Activated CD4-positive, alpha-beta T cell treated with anti-CD3 and anti-CD28 coated beads, Interleukin-2, amount 10 ng/mL, durations not matched to agents 7 days and 5 days (primary cell): ENCODE measurements at regions not wholly inside any gene's neighbourhood (a gene's known extent, or its start where the extent isn't known, plus 50 kb on each side); places are given as distances from the start of the nearest gene placed in this dataset.

ENCODE experiments used
- CTCF ChIA-PET: fragments of 350-600 bp; sonication (Branson Sonifier 250); formaldehyde crosslinking; loops from one replicate; lab custom pipeline; 2021; ENCODE audit warnings: antibody characterized with exemption; lab: Charles Lee
- POLR2A ChIA-PET: fragments of 350-600 bp; sonication (Branson Sonifier 250); formaldehyde crosslinking; loops from one replicate; lab custom pipeline; 2021; ENCODE audit warnings: antibody characterized with exemption; lab: Charles Lee
- DNase-seq: peaks from one replicate; pipeline ENCODE4 v3.0.0-alpha.2; 2020
- H3K27ac Mint-ChIP-seq: one replicate; pipeline ENCODE4 v1.8.0; 2021; ENCODE audit warnings: mild to moderate bottlenecking, moderate library complexity, mixed read lengths
- H3K27me3 Mint-ChIP-seq: one replicate; pipeline ENCODE4 v1.8.0; 2021; ENCODE audit warnings: mixed read lengths
- H3K36me3 Mint-ChIP-seq: one replicate; pipeline ENCODE4 v1.8.0; 2021; ENCODE audit warnings: low read depth, mixed read lengths
- H3K4me1 Mint-ChIP-seq: one replicate; pipeline ENCODE4 v1.8.0; 2021; ENCODE audit warnings: mixed read lengths
- H3K4me3 Mint-ChIP-seq: one replicate; pipeline ENCODE4 v1.8.0; 2021; ENCODE audit warnings: mild to moderate bottlenecking, moderate library complexity, mixed read lengths
- H3K9me3 Mint-ChIP-seq: one replicate; pipeline ENCODE4 v1.8.0; 2021; ENCODE audit warnings: mixed read lengths

- H3K9me3 Mint-ChIP-seq, result no peaks in the 10 kb centered on the region
These were observed 183.6 kb upstream of the GDF10 start for GRCh38 chr10:47116445-47116844.

GRCh38 chr10:47118326-47118725, 181.7 kb upstream of the GDF10 start:
- Mint-ChIP-seq H3K4me1 (no peaks in the 10 kb centered on the region), H3K27me3 (peaks cover 4% of the 10 kb centered on the region), H3K9me3 (peaks cover under 1% of the 10 kb centered on the region), H3K27ac (no peak overlapping the region), H3K4me3 (no peak overlapping the region), H3K36me3 (no peaks in the 10 kb centered on the region)
- ChIA-PET POLR2A (no interaction called here), CTCF (interaction anchor here (1.4 kb wide), 1 partner anchor 11 kb away, joined by 3 read pairs; no protein-coding TSS in a partner anchor)
- DNase-seq, result no peak

More at GRCh38 chr10:47116445-47116844, 183.6 kb upstream of the GDF10 start:
- Mint-ChIP-seq H3K27me3 (peaks cover 4% of the 10 kb centered on the region), H3K4me1 (no peaks in the 10 kb centered on the region), H3K27ac (no peak overlapping the region), H3K4me3 (no peak overlapping the region), H3K36me3 (no peaks in the 10 kb centered on the region)
- CTCF ChIA-PET, result no interaction called here
- no peak for DNase-seq
- POLR2A ChIA-PET, result no interaction called here

- H3K4me3 Mint-ChIP-seq, result no peak overlapping the region
- no peaks in the 10 kb centered on the region for H3K4me1 Mint-ChIP-seq
- ChIA-PET CTCF (no interaction called here), POLR2A (no interaction called here)
- no peak overlapping the region for H3K27ac Mint-ChIP-seq
- peaks cover 7% of the 10 kb centered on the region for H3K27me3 Mint-ChIP-seq
- H3K9me3 Mint-ChIP-seq, result peaks cover 3% of the 10 kb centered on the region
- no peak for DNase-seq
- H3K36me3 Mint-ChIP-seq, result no peaks in the 10 kb centered on the region
These were observed 178.7 kb upstream of the GDF10 start for GRCh38 chr10:47121336-47121735.

- Mint-ChIP-seq H3K9me3 (peaks cover 3% of the 10 kb centered on the region), H3K36me3 (no peaks in the 10 kb centered on the region), H3K27me3 (peaks cover 3% of the 10 kb centered on the region), H3K4me1 (no peaks in the 10 kb centered on the region), H3K4me3 (no peak overlapping the region), H3K27ac (no peak overlapping the region)
- ChIA-PET CTCF (no interaction called here), POLR2A (no interaction called here)
- no peak for DNase-seq
These were observed 176.2 kb upstream of the GDF10 start for GRCh38 chr10:47123716-47124288.

- H3K27ac Mint-ChIP-seq, result no peak overlapping the region
- peaks cover 3% of the 10 kb centered on the region for H3K27me3 Mint-ChIP-seq
- no peak for DNase-seq
- CTCF ChIA-PET, result interaction anchor here (1.1 kb wide), 1 partner anchor 8 kb away, joined by 4 read pairs; no protein-coding TSS in a partner anchor
- peaks cover 3% of the 10 kb centered on the region for H3K9me3 Mint-ChIP-seq
- H3K4me3 Mint-ChIP-seq, result no peak overlapping the region
- POLR2A ChIA-PET, result no interaction called here
- no peaks in the 10 kb centered on the region for H3K4me1 Mint-ChIP-seq
- H3K36me3 Mint-ChIP-seq, result no peaks in the 10 kb centered on the region
These were observed 172.7 kb upstream of the GDF10 start for GRCh38 chr10:47127188-47127785.

- Mint-ChIP-seq H3K4me1 (no peaks in the 10 kb centered on the region), H3K27me3 (no peaks in the 10 kb centered on the region), H3K9me3 (no peaks in the 10 kb centered on the region), H3K4me3 (no peak overlapping the region), H3K36me3 (no peaks in the 10 kb centered on the region), H3K27ac (no peak overlapping the region)
- POLR2A ChIA-PET, result no interaction called here
- DNase-seq, result no peak
- CTCF ChIA-PET, result no interaction called here
These were observed 169.5 kb upstream of the GDF10 start for GRCh38 chr10:47130491-47130890.

GRCh38 chr10:47133871-47134570, 166.0 kb upstream of the GDF10 start:
- CTCF ChIA-PET, result no interaction called here
- Mint-ChIP-seq H3K27ac (no peak overlapping the region), H3K4me1 (no peaks in the 10 kb centered on the region), H3K9me3 (no peaks in the 10 kb centered on the region), H3K27me3 (no peaks in the 10 kb centered on the region), H3K4me3 (no peak overlapping the region), H3K36me3 (no peaks in the 10 kb centered on the region)
- DNase-seq, result no peak
- POLR2A ChIA-PET, result no interaction called here

GRCh38 chr10:47136866-47137265, 163.1 kb upstream of the GDF10 start:
- DNase-seq, result no peak
- no peak overlapping the region for H3K27ac Mint-ChIP-seq
- CTCF ChIA-PET, result interaction anchor here (2.5 kb wide), 1 partner anchor 41 kb away, joined by 6 read pairs; no protein-coding TSS in a partner anchor
- no peak overlapping the region for H3K4me3 Mint-ChIP-seq
- no peaks in the 10 kb centered on the region for H3K36me3 Mint-ChIP-seq
- no peaks in the 10 kb centered on the region for H3K9me3 Mint-ChIP-seq
- no peaks in the 10 kb centered on the region for H3K27me3 Mint-ChIP-seq
- POLR2A ChIA-PET, result no interaction called here
- no peaks in the 10 kb centered on the region for H3K4me1 Mint-ChIP-seq

GRCh38 chr10:47137311-47137851, 162.6 kb upstream of the GDF10 start:
- no peaks in the 10 kb centered on the region for H3K9me3 Mint-ChIP-seq
- H3K27me3 Mint-ChIP-seq, result no peaks in the 10 kb centered on the region
- no peaks in the 10 kb centered on the region for H3K4me1 Mint-ChIP-seq
- H3K4me3 Mint-ChIP-seq, result no peak overlapping the region
- DNase-seq, result no peak
- H3K27ac Mint-ChIP-seq, result no peak overlapping the region
- CTCF ChIA-PET, result interaction anchor here (2.5 kb wide), 1 partner anchor 41 kb away, joined by 6 read pairs; no protein-coding TSS in a partner anchor
- H3K36me3 Mint-ChIP-seq, result no peaks in the 10 kb centered on the region
- POLR2A ChIA-PET, result no interaction called here

GRCh38 chr10:47139121-47139520, 160.9 kb upstream of the GDF10 start:
- no peak for DNase-seq
- Mint-ChIP-seq H3K4me1 (no peaks in the 10 kb centered on the region), H3K36me3 (no peaks in the 10 kb centered on the region), H3K4me3 (no peak overlapping the region), H3K9me3 (no peaks in the 10 kb centered on the region), H3K27ac (no peak overlapping the region), H3K27me3 (no peaks in the 10 kb centered on the region)
- CTCF ChIA-PET, result no interaction called here
- POLR2A ChIA-PET, result no interaction called here

- POLR2A ChIA-PET, result no interaction called here
- CTCF ChIA-PET, result interaction anchor here (0.9 to 1.0 kb wide), 2 partner anchors 27 to 171 kb away, joined by 3 read pairs; no protein-coding TSS in a partner anchor
- Mint-ChIP-seq H3K4me1 (no peaks in the 10 kb centered on the region), H3K27me3 (no peaks in the 10 kb centered on the region), H3K4me3 (no peak overlapping the region), H3K9me3 (no peaks in the 10 kb centered on the region), H3K27ac (no peak overlapping the region), H3K36me3 (no peaks in the 10 kb centered on the region)
- DNase-seq, result no peak
These were observed 159.1 kb upstream of the GDF10 start for GRCh38 chr10:47140761-47141348.

- CTCF ChIA-PET, result interaction anchor here (0.9 to 1.0 kb wide), 2 partner anchors 28 to 170 kb away, joined by 3 read pairs; no protein-coding TSS in a partner anchor
- H3K36me3 Mint-ChIP-seq, result no peaks in the 10 kb centered on the region
- H3K4me1 Mint-ChIP-seq, result no peaks in the 10 kb centered on the region
These were observed 158.6 kb upstream of the GDF10 start for GRCh38 chr10:47141349-47141748.

More at GRCh38 chr10:47141349-47141748, 158.6 kb upstream of the GDF10 start:
- no peak overlapping the region for H3K4me3 Mint-ChIP-seq
- H3K9me3 Mint-ChIP-seq, result no peaks in the 10 kb centered on the region
- no peaks in the 10 kb centered on the region for H3K27me3 Mint-ChIP-seq
- DNase-seq, result no peak
- no peak overlapping the region for H3K27ac Mint-ChIP-seq
- POLR2A ChIA-PET, result no interaction called here
